GM23338 (cell line): ENCODE measurements at regions not wholly inside any gene's neighbourhood (a gene's known extent, or its start where the extent isn't known, plus 50 kb on each side); places are given as distances from the start of the nearest gene placed in this dataset.
"Not testable (repeated sequence)": the region's sequence is repeated elsewhere in the genome, so short reads cannot be mapped to it uniquely, and the experiment has no call there.

ENCODE experiments used
- ATAC-seq: fragments of 200-7000 bp; cut with Tn5 transposase; 3 replicates; pipeline ENCODE4 v1.9.1; 2020
- DNase-seq: peaks from one replicate; pipeline ENCODE4 v3.0.0-alpha.2; 2015; ENCODE audit warnings: low spot score
- H2AFZ ChIP-seq: fragments of 200-600 bp; sonication (generic); 2 replicates; pipeline ENCODE4 v1.8.0; 2016; ENCODE audit warnings: antibody characterized with exemption, mild to moderate bottlenecking, moderate library complexity
- H3F3A ChIP-seq: fragments of 200-600 bp; sonication (generic); replicated peaks from 2 replicates; pipeline ENCODE4 v1.8.0; 2017; ENCODE audit warnings: antibody characterized with exemption, mixed run types, low read depth
- H3K27ac ChIP-seq: fragments of 200-600 bp; sonication (generic); 2 replicates; pipeline ENCODE4 v1.6.1; 2016; ENCODE audit warnings: low read depth
- H3K27me3 ChIP-seq: fragments of 200-600 bp; sonication (generic); 2 replicates; pipeline ENCODE4 v1.8.0; 2016; ENCODE audit warnings: mild to moderate bottlenecking, mixed run types, moderate library complexity; ENCODE audit not compliant: insufficient read depth
- H3K36me3 ChIP-seq: fragments of 200-600 bp; sonication (generic); 2 replicates; pipeline ENCODE4 v1.8.0; 2016; ENCODE audit warnings: mild to moderate bottlenecking; ENCODE audit not compliant: insufficient read depth
- H3K4me1 ChIP-seq: fragments of 200-600 bp; sonication (generic); 2 replicates; pipeline ENCODE4 v1.8.0; 2016; ENCODE audit warnings: mild to moderate bottlenecking, moderate library complexity; ENCODE audit not compliant: insufficient read depth
- H3K4me2 ChIP-seq: fragments of 200-600 bp; sonication (generic); 2 replicates; pipeline ENCODE4 v1.7.1; 2017; ENCODE audit warnings: mixed run types
- H3K4me3 ChIP-seq: fragments of 200-600 bp; sonication (generic); 2 replicates; pipeline ENCODE4 v1.6.1; 2016; ENCODE audit warnings: mixed run types
- H3K79me2 ChIP-seq: fragments of 200-600 bp; sonication (generic); replicated peaks from 2 replicates; pipeline ENCODE4 v1.8.0; 2017; ENCODE audit warnings: mild to moderate bottlenecking; ENCODE audit not compliant: insufficient read depth
- H3K9me2 ChIP-seq: fragments of 200-600 bp; sonication (generic); 2 replicates; pipeline ENCODE4 v1.8.0; 2017; ENCODE audit not compliant: insufficient read depth
- H4K20me1 ChIP-seq: fragments of 200-600 bp; sonication (generic); replicated peaks from 2 replicates; pipeline ENCODE4 v1.8.0; 2017; ENCODE audit warnings: mild to moderate bottlenecking; ENCODE audit not compliant: insufficient read depth
- H3K27ac Mint-ChIP-seq: 2 replicates; pipeline ENCODE4 v1.8.0; 2020; ENCODE audit warnings: inconsistent platforms, mild to moderate bottlenecking, moderate library complexity, mixed read lengths
- H3K27me3 Mint-ChIP-seq: 3 replicates; pipeline ENCODE4 v1.8.0; 2022; ENCODE audit warnings: low read depth, mild to moderate bottlenecking, moderate library complexity, mixed read lengths, inconsistent platforms; ENCODE audit not compliant: insufficient read depth, poor library complexity
- H3K36me3 Mint-ChIP-seq: 3 replicates; pipeline ENCODE4 v1.8.0; 2021; ENCODE audit warnings: low read depth, mild to moderate bottlenecking, inconsistent platforms, moderate library complexity, mixed read lengths
- H3K4me1 Mint-ChIP-seq: 3 replicates; pipeline ENCODE4 v1.8.0; 2020; ENCODE audit warnings: mild to moderate bottlenecking, inconsistent platforms, mixed read lengths
- H3K4me3 Mint-ChIP-seq: 3 replicates; pipeline ENCODE4 v1.8.0; 2021; ENCODE audit warnings: moderate library complexity, mild to moderate bottlenecking, inconsistent platforms, mixed read lengths
- H3K9me3 Mint-ChIP-seq: 3 replicates; pipeline ENCODE4 v1.8.0; 2020; ENCODE audit warnings: moderate library complexity, mild to moderate bottlenecking, inconsistent platforms, mixed read lengths
- CREB1 ChIP-seq: fragments of 250-450 bp; sonication (Bioruptor Pico); IDR thresholded peaks from 2 replicates; pipeline ENCODE4 v1.5.0; 2020; ENCODE audit warnings: low read depth, mild to moderate bottlenecking, moderate library complexity
- EZH2 ChIP-seq: fragments of 200-600 bp; sonication (generic); IDR thresholded peaks from one replicate; pipeline ENCODE4 v1.8.0; 2017; ENCODE audit warnings: antibody characterized with exemption, mild to moderate bottlenecking, low read depth; ENCODE audit not compliant: unreplicated experiment
- JUNB ChIP-seq: IDR thresholded peaks from one replicate; pipeline ENCODE4 v1.6.1; 2016; ENCODE audit warnings: antibody characterized with exemption; ENCODE audit not compliant: unreplicated experiment
- NANOG ChIP-seq: IDR thresholded peaks from 2 replicates; pipeline ENCODE4 v1.6.1; 2016; ENCODE audit warnings: antibody characterized with exemption, borderline replicate concordance
- POLR2AphosphoS5 ChIP-seq: IDR thresholded peaks from 2 replicates; pipeline ENCODE4 v1.6.1; 2016; ENCODE audit warnings: antibody characterized with exemption, low read depth
- STAT1 ChIP-seq: IDR thresholded peaks from one replicate; pipeline ENCODE4 v1.6.1; 2016; ENCODE audit warnings: antibody characterized with exemption; ENCODE audit not compliant: unreplicated experiment
- ZNF114 ChIP-seq: fragments of 250-450 bp; sonication (Bioruptor Pico); IDR thresholded peaks from 2 replicates; pipeline ENCODE4 v1.5.0; 2020; ENCODE audit warnings: mild to moderate bottlenecking, moderate library complexity
- TF ChIP-seq, protein P1 (sequence below), 2 experiments: fragments of 200-600 bp in 1 of 2; sonication (generic) in 1 of 2; conservative IDR thresholded peaks; 2 replicates each; pipeline versions ENCODE4 v1.5.1 to v1.6.1; 2016 to 2017; ENCODE audit warnings: antibody characterized with exemption in 2 of 2, low read depth in 2 of 2, mild to moderate bottlenecking in 2 of 2, moderate library complexity in 1 of 2
- TF ChIP-seq, protein P2 (sequence below): IDR thresholded peaks from one replicate; pipeline ENCODE4 v1.6.1; 2018; ENCODE audit warnings: antibody characterized with exemption; ENCODE audit not compliant: unreplicated experiment
- TF ChIP-seq, protein P3 (sequence below): IDR thresholded peaks from 2 replicates; pipeline ENCODE4 v1.6.1; 2016; ENCODE audit warnings: antibody characterized with exemption
- TF ChIP-seq, protein P4 (sequence below): fragments of 250-450 bp; sonication (Bioruptor Pico); IDR thresholded peaks from 2 replicates; pipeline ENCODE4 v1.5.0; 2020; ENCODE audit warnings: mild to moderate bottlenecking, moderate library complexity

DNA sequence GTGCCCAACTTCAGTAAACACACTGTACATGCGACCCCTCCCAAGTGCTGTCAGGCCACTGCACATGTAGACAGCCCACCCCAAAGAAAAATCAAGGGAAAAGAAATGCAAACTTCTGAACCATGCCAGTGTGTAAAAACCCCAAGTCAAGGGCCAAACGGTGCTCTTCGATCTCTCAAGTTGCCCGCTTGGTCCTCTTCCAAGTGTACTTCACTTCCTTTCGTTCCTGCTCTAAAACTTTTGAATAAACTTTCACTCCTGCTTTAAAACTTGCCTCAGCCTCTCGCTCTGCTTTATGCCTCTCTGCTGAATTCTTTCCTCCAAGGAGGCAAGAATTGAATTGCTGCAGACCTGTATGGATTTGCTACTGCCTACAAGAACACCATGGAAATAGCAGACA lies 600.7 kb downstream of the KCTD12 start:
- Histone ChIP-seq H3K27me3 (no peaks in the 10 kb centered on the region), H3K36me3 (no peaks in the 10 kb centered on the region), H3K79me2 (no peaks in the 10 kb centered on the region), H3F3A (no peaks in the 10 kb centered on the region), H3K4me3 (no peak overlapping the region), H3K9me2 (0 out of 2 replicates have a peak, but pooled peaks cover 3% of the 10 kb centered on the region), H3K27ac (no peak overlapping the region), H3K4me1 (peaks cover 18% of the 10 kb centered on the region), H2AFZ (no peak overlapping the region), H4K20me1 (no peaks in the 10 kb centered on the region), H3K4me2 (no peak overlapping the region)
- ATAC-seq (no peak), DNase-seq (no peak)
- peaks cover 10% of the 10 kb centered on the region for H3K9me3 Mint-ChIP-seq
- peaks cover 2% of the 10 kb centered on the region for H3K27me3 Mint-ChIP-seq
- peaks cover 6% of the 10 kb centered on the region; the same call in 1 of the 3 replicates for H3K36me3 Mint-ChIP-seq
- peaks cover 16% of the 10 kb centered on the region; the same call in 2 of the 3 replicates for H3K4me1 Mint-ChIP-seq
- no peak overlapping the region for H3K4me3 Mint-ChIP-seq
- H3K27ac Mint-ChIP-seq, result no peak overlapping the region
- TF ChIP-seq CREB1 (CRISPR knock-in tag) (no peak), POLR2AphosphoS5 (no peak), ZNF114 (no peak), STAT1 (no peak), EZH2 (no peak), JUNB (no peak), NANOG (no peak)
- TF ChIP-seq, protein P1, sequence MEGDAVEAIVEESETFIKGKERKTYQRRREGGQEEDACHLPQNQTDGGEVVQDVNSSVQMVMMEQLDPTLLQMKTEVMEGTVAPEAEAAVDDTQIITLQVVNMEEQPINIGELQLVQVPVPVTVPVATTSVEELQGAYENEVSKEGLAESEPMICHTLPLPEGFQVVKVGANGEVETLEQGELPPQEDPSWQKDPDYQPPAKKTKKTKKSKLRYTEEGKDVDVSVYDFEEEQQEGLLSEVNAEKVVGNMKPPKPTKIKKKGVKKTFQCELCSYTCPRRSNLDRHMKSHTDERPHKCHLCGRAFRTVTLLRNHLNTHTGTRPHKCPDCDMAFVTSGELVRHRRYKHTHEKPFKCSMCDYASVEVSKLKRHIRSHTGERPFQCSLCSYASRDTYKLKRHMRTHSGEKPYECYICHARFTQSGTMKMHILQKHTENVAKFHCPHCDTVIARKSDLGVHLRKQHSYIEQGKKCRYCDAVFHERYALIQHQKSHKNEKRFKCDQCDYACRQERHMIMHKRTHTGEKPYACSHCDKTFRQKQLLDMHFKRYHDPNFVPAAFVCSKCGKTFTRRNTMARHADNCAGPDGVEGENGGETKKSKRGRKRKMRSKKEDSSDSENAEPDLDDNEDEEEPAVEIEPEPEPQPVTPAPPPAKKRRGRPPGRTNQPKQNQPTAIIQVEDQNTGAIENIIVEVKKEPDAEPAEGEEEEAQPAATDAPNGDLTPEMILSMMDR (conservative IDR thresholded peaks at IDR 0.05; ENCODE audit: low read depth in 2 of 2), result no peak
- TF ChIP-seq, protein P2, sequence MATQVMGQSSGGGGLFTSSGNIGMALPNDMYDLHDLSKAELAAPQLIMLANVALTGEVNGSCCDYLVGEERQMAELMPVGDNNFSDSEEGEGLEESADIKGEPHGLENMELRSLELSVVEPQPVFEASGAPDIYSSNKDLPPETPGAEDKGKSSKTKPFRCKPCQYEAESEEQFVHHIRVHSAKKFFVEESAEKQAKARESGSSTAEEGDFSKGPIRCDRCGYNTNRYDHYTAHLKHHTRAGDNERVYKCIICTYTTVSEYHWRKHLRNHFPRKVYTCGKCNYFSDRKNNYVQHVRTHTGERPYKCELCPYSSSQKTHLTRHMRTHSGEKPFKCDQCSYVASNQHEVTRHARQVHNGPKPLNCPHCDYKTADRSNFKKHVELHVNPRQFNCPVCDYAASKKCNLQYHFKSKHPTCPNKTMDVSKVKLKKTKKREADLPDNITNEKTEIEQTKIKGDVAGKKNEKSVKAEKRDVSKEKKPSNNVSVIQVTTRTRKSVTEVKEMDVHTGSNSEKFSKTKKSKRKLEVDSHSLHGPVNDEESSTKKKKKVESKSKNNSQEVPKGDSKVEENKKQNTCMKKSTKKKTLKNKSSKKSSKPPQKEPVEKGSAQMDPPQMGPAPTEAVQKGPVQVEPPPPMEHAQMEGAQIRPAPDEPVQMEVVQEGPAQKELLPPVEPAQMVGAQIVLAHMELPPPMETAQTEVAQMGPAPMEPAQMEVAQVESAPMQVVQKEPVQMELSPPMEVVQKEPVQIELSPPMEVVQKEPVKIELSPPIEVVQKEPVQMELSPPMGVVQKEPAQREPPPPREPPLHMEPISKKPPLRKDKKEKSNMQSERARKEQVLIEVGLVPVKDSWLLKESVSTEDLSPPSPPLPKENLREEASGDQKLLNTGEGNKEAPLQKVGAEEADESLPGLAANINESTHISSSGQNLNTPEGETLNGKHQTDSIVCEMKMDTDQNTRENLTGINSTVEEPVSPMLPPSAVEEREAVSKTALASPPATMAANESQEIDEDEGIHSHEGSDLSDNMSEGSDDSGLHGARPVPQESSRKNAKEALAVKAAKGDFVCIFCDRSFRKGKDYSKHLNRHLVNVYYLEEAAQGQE, result no peak
- TF ChIP-seq, protein P3, sequence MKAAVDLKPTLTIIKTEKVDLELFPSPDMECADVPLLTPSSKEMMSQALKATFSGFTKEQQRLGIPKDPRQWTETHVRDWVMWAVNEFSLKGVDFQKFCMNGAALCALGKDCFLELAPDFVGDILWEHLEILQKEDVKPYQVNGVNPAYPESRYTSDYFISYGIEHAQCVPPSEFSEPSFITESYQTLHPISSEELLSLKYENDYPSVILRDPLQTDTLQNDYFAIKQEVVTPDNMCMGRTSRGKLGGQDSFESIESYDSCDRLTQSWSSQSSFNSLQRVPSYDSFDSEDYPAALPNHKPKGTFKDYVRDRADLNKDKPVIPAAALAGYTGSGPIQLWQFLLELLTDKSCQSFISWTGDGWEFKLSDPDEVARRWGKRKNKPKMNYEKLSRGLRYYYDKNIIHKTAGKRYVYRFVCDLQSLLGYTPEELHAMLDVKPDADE, result no peak
- TF ChIP-seq, protein P4, sequence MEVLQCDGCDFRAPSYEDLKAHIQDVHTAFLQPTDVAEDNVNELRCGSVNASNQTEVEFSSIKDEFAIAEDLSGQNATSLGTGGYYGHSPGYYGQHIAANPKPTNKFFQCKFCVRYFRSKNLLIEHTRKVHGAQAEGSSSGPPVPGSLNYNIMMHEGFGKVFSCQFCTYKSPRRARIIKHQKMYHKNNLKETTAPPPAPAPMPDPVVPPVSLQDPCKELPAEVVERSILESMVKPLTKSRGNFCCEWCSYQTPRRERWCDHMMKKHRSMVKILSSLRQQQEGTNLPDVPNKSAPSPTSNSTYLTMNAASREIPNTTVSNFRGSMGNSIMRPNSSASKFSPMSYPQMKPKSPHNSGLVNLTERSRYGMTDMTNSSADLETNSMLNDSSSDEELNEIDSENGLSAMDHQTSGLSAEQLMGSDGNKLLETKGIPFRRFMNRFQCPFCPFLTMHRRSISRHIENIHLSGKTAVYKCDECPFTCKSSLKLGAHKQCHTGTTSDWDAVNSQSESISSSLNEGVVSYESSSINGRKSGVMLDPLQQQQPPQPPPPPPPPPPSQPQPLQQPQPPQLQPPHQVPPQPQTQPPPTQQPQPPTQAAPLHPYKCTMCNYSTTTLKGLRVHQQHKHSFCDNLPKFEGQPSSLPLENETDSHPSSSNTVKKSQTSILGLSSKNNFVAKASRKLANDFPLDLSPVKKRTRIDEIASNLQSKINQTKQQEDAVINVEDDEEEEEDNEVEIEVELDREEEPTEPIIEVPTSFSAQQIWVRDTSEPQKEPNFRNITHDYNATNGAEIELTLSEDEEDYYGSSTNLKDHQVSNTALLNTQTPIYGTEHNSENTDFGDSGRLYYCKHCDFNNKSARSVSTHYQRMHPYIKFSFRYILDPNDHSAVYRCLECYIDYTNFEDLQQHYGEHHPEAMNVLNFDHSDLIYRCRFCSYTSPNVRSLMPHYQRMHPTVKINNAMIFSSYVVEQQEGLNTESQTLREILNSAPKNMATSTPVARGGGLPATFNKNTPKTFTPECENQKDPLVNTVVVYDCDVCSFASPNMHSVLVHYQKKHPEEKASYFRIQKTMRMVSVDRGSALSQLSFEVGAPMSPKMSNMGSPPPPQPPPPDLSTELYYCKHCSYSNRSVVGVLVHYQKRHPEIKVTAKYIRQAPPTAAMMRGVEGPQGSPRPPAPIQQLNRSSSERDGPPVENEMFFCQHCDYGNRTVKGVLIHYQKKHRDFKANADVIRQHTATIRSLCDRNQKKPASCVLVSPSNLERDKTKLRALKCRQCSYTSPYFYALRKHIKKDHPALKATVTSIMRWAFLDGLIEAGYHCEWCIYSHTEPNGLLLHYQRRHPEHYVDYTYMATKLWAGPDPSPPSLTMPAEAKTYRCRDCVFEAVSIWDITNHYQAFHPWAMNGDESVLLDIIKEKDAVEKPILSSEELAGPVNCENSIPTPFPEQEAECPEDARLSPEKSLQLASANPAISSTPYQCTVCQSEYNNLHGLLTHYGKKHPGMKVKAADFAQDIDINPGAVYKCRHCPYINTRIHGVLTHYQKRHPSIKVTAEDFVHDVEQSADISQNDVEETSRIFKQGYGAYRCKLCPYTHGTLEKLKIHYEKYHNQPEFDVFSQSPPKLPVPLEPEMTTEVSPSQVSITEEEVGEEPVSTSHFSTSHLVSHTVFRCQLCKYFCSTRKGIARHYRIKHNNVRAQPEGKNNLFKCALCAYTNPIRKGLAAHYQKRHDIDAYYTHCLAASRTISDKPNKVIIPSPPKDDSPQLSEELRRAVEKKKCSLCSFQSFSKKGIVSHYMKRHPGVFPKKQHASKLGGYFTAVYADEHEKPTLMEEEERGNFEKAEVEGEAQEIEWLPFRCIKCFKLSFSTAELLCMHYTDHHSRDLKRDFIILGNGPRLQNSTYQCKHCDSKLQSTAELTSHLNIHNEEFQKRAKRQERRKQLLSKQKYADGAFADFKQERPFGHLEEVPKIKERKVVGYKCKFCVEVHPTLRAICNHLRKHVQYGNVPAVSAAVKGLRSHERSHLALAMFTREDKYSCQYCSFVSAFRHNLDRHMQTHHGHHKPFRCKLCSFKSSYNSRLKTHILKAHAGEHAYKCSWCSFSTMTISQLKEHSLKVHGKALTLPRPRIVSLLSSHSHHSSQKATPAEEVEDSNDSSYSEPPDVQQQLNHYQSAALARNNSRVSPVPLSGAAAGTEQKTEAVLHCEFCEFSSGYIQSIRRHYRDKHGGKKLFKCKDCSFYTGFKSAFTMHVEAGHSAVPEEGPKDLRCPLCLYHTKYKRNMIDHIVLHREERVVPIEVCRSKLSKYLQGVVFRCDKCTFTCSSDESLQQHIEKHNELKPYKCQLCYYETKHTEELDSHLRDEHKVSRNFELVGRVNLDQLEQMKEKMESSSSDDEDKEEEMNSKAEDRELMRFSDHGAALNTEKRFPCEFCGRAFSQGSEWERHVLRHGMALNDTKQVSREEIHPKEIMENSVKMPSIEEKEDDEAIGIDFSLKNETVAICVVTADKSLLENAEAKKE, result no peak

DNA sequence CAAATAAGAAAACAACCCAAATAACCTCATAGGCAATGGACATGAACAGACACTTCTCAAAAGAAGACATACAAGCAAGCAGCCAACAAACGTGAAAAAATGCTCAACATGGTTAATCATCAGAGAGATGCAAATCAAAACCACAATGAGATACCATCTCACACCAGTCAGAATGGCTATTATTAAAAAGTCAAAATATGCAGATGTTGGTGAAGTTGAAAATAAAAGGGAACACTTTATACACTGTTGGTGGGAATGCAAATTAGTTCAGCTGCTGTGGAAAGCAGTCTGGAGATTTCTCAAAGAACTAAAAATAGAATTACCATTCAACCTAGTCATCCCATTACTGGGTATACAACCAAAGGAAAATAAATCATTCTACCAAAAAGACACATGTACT lies 606.4 kb downstream of the KCTD12 start:
- not testable (repeated sequence) for H3K27me3 Mint-ChIP-seq, H3K4me3 ChIP-seq, DNase-seq, H3K36me3 ChIP-seq, H3K79me2 ChIP-seq, ATAC-seq, H3K27me3 ChIP-seq, H3K36me3 Mint-ChIP-seq, H3K4me1 ChIP-seq, H3K27ac Mint-ChIP-seq, H3K4me2 ChIP-seq, H3K9me3 Mint-ChIP-seq, H3K27ac ChIP-seq, H3F3A ChIP-seq, H2AFZ ChIP-seq, H3K4me1 Mint-ChIP-seq, H4K20me1 ChIP-seq, H3K9me2 ChIP-seq, H3K4me3 Mint-ChIP-seq
